Skeletal muscle tissue (tissue), 3 donors: ENCODE measurements at regions not wholly inside any gene's neighbourhood (a gene's known extent, or its start where the extent isn't known, plus 50 kb on each side); places are given as distances from the start of the nearest gene placed in this dataset.

Experiments used
- H3K27ac ChIP-seq: one replicate; pipeline ENCODE4 v1.7.0; 2013; ENCODE audit warnings: mild to moderate bottlenecking, low read depth, low read length, inconsistent platforms
- H3K27me3 ChIP-seq, 3 donors: one replicate each; pipeline ENCODE4 v1.7.0; 2013; ENCODE audit warnings: low read length in 3 of 3; ENCODE audit not compliant: control insufficient read depth in 3 of 3, insufficient read depth in 3 of 3
- H3K36me3 ChIP-seq, 3 donors: one replicate each; pipeline ENCODE4 v1.7.0; 2013; ENCODE audit warnings: low read length in 3 of 3; ENCODE audit not compliant: control insufficient read depth in 3 of 3, insufficient read depth in 3 of 3
- H3K4me1 ChIP-seq, 3 donors: one replicate each; pipeline ENCODE4 v1.7.0; 2013; ENCODE audit warnings: low read length in 3 of 3, mild to moderate bottlenecking in 3 of 3; ENCODE audit not compliant: control insufficient read depth in 3 of 3, insufficient read depth in 3 of 3
- H3K4me3 ChIP-seq, 3 donors: one replicate each; pipeline ENCODE4 v1.7.0; 2013; ENCODE audit warnings: low read length in 3 of 3
- H3K9ac ChIP-seq, 3 donors: one replicate each; pipeline ENCODE4 v1.7.0; 2013; ENCODE audit warnings: low read length in 3 of 3, mild to moderate bottlenecking in 3 of 3, moderate library complexity in 2 of 3, low read depth in 1 of 3
- H3K9me3 ChIP-seq, 3 donors: one replicate each; pipeline ENCODE4 v1.7.0; 2013; ENCODE audit warnings: low read length in 3 of 3; ENCODE audit not compliant: control insufficient read depth in 3 of 3
- donor health status: Osteomylitis.

GRCh38 chr13:89011615-89012014, 1340.4 kb downstream of the SLITRK5 start:
- no peak overlapping the region for H3K9ac ChIP-seq
- H3K4me3 ChIP-seq = no peak overlapping the region
- H3K36me3 ChIP-seq = no peaks in the 10 kb centered on the region
- H3K9me3 ChIP-seq = no peaks in the 10 kb centered on the region
- H3K27ac ChIP-seq = no peak overlapping the region
- no peaks in the 10 kb centered on the region for H3K27me3 ChIP-seq
- no peaks in the 10 kb centered on the region for H3K4me1 ChIP-seq

- H3K36me3 ChIP-seq = no peaks in the 10 kb centered on the region
- no peaks in the 10 kb centered on the region for H3K27me3 ChIP-seq
- H3K27ac ChIP-seq = no peak overlapping the region
- no peak overlapping the region for H3K4me3 ChIP-seq
- H3K9me3 ChIP-seq = no peaks in the 10 kb centered on the region
- H3K4me1 ChIP-seq = no peaks in the 10 kb centered on the region
- H3K9ac ChIP-seq = no peak overlapping the region
Measured at GRCh38 chr13:89027694-89028306, 1356.6 kb downstream of the SLITRK5 start.

GRCh38 chr13:89029062-89029461, 1357.9 kb downstream of the SLITRK5 start:
- H3K36me3 ChIP-seq = no peaks in the 10 kb centered on the region
- H3K27ac ChIP-seq = no peak overlapping the region
- H3K9me3 ChIP-seq = no peaks in the 10 kb centered on the region
- no peaks in the 10 kb centered on the region for H3K27me3 ChIP-seq
- no peak overlapping the region for H3K9ac ChIP-seq
- no peak overlapping the region for H3K4me3 ChIP-seq
- no peaks in the 10 kb centered on the region for H3K4me1 ChIP-seq

GRCh38 chr13:89034015-89034414, 1362.8 kb downstream of the SLITRK5 start:
- Histone ChIP-seq H3K4me1 (no peaks in the 10 kb centered on the region), H3K27ac (no peak overlapping the region), H3K9ac (no peak overlapping the region), H3K27me3 (no peaks in the 10 kb centered on the region), H3K9me3 (no peaks in the 10 kb centered on the region), H3K36me3 (no peaks in the 10 kb centered on the region), H3K4me3 (no peak overlapping the region)

- no peaks in the 10 kb centered on the region for H3K9me3 ChIP-seq
- no peak overlapping the region for H3K9ac ChIP-seq
- H3K4me3 ChIP-seq = no peak overlapping the region
- H3K4me1 ChIP-seq = no peaks in the 10 kb centered on the region
- no peak overlapping the region for H3K27ac ChIP-seq
- no peaks in the 10 kb centered on the region for H3K27me3 ChIP-seq
- no peaks in the 10 kb centered on the region for H3K36me3 ChIP-seq
Measured at GRCh38 chr13:89052699-89053098, 1381.5 kb downstream of the SLITRK5 start.

GRCh38 chr13:89053418-89053817, 1382.2 kb downstream of the SLITRK5 start:
- H3K4me1 ChIP-seq = no peaks in the 10 kb centered on the region
- no peak overlapping the region for H3K27ac ChIP-seq

GRCh38 chr13:89057274-89057673, 1386.1 kb downstream of the SLITRK5 start:
- Histone ChIP-seq H3K27me3 (no peaks in the 10 kb centered on the region), H3K36me3 (no peaks in the 10 kb centered on the region), H3K9me3 (no peaks in the 10 kb centered on the region), H3K27ac (no peak overlapping the region), H3K4me1 (no peaks in the 10 kb centered on the region), H3K9ac (no peak overlapping the region), H3K4me3 (no peak overlapping the region)

More at GRCh38 chr13:89053418-89053817, 1382.2 kb downstream of the SLITRK5 start:
- no peak overlapping the region for H3K9ac ChIP-seq
- no peak overlapping the region for H3K4me3 ChIP-seq
- H3K9me3 ChIP-seq = no peaks in the 10 kb centered on the region
- no peaks in the 10 kb centered on the region for H3K36me3 ChIP-seq
- H3K27me3 ChIP-seq = no peaks in the 10 kb centered on the region

- Histone ChIP-seq H3K4me3 (no peak overlapping the region), H3K36me3 (no peaks in the 10 kb centered on the region), H3K27me3 (no peaks in the 10 kb centered on the region), H3K9ac (no peak overlapping the region), H3K9me3 (no peaks in the 10 kb centered on the region), H3K27ac (no peak overlapping the region), H3K4me1 (no peaks in the 10 kb centered on the region)
Measured at GRCh38 chr13:89057862-89058261, 1386.7 kb downstream of the SLITRK5 start.

GRCh38 chr13:89061821-89062220, 1390.7 kb downstream of the SLITRK5 start:
- Histone ChIP-seq H3K36me3 (no peaks in the 10 kb centered on the region), H3K4me3 (no peak overlapping the region), H3K9me3 (no peaks in the 10 kb centered on the region), H3K27me3 (no peaks in the 10 kb centered on the region), H3K27ac (no peak overlapping the region), H3K4me1 (no peaks in the 10 kb centered on the region), H3K9ac (no peak overlapping the region)

- H3K36me3 ChIP-seq = no peaks in the 10 kb centered on the region
- no peak overlapping the region for H3K9ac ChIP-seq
- no peak overlapping the region for H3K27ac ChIP-seq
- no peak overlapping the region for H3K4me3 ChIP-seq
- H3K27me3 ChIP-seq = no peaks in the 10 kb centered on the region
- no peaks in the 10 kb centered on the region for H3K9me3 ChIP-seq
- no peaks in the 10 kb centered on the region for H3K4me1 ChIP-seq
Measured at GRCh38 chr13:89066868-89067466, 1395.8 kb downstream of the SLITRK5 start.
